ENCODE measurements at regions not wholly inside any gene's neighbourhood (a gene's known extent, or its start where the extent isn't known, plus 50 kb on each side); places are given as distances from the start of the nearest gene placed in this dataset.

DNA sequence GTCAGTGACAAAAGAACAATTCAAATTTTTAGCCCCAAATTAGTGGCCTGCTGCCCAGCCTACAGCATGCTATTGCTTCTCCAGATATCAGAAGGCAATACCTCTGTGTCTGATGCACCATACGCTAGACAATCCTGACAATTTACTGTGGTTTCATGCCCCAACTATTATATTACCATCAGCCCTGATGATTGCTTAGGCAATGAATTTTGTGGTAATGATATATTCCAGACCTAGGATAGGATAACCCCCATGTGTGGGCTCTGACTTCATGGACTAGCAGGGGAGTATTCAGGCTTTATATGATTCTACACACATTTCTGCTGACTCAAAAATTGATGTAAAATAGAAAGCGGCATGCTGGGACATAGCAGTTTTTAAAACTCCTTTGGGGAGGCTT, 168.7 kb upstream of the FST start:
- H3K36me3 Mint-ChIP-seq (ENCODE audit: low read depth), result no peaks in the 10 kb centered on the region
- H3K4me1 Mint-ChIP-seq, result peaks cover 8% of the 10 kb centered on the region
- peaks cover 34% of the 10 kb centered on the region for H3K9me3 Mint-ChIP-seq
- no peak overlapping the region for H3K27ac Mint-ChIP-seq
- H3K4me3 Mint-ChIP-seq, result no peak overlapping the region
- TF ChIP-seq CTCF (IDR thresholded peaks at IDR 0.05; ENCODE audit: unreplicated experiment in 3 of 3), result no peak
- peaks cover 1% of the 10 kb centered on the region for H3K27me3 Mint-ChIP-seq (ENCODE audit: low read depth)

DNA sequence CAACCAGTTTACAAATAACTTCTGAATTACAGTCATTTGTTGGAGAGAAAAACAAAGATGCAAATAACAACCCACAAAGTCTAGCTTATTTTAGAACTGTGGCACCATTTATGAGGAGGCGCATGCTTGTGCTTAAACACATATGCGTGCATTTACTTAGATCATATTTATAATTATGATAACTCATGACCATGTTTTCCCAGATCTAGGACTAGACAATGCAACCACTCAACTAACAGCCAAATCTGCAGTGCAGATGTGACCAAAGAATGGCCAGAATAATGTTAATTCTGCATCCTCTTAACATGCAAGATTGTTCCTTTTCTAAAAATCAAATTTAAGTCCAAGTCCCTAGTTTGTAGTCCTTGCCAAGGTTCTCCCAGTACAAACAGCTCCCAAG, 167.3 kb upstream of the FST start:
- Mint-ChIP-seq H3K4me1 (peaks cover 8% of the 10 kb centered on the region), H3K9me3 (peaks cover 30% of the 10 kb centered on the region), H3K27me3 (ENCODE audit: low read depth) (no peaks in the 10 kb centered on the region), H3K4me3 (no peak overlapping the region), H3K36me3 (ENCODE audit: low read depth) (no peaks in the 10 kb centered on the region), H3K27ac (no peak overlapping the region)
- TF ChIP-seq CTCF (IDR thresholded peaks at IDR 0.05; ENCODE audit: unreplicated experiment in 3 of 3), result no peak

GRCh38 chr5:53318303-53318702, 162.1 kb upstream of the FST start:
- TF ChIP-seq CTCF (IDR thresholded peaks at IDR 0.05; ENCODE audit: unreplicated experiment in 3 of 3), result no peak
- H3K4me3 Mint-ChIP-seq, result no peak overlapping the region
- no peaks in the 10 kb centered on the region for H3K27me3 Mint-ChIP-seq (ENCODE audit: low read depth)
- peaks cover 8% of the 10 kb centered on the region for H3K4me1 Mint-ChIP-seq
- H3K27ac Mint-ChIP-seq, result no peak overlapping the region
- H3K36me3 Mint-ChIP-seq (ENCODE audit: low read depth), result no peaks in the 10 kb centered on the region
- H3K9me3 Mint-ChIP-seq, result peaks cover 19% of the 10 kb centered on the region

- no peak for TF ChIP-seq CTCF (IDR thresholded peaks at IDR 0.05; ENCODE audit: unreplicated experiment in 3 of 3)
- H3K27me3 Mint-ChIP-seq (ENCODE audit: low read depth), result no peaks in the 10 kb centered on the region
- peaks cover 8% of the 10 kb centered on the region for H3K4me1 Mint-ChIP-seq
- peaks cover 19% of the 10 kb centered on the region for H3K9me3 Mint-ChIP-seq
- peak overlapping the region in 1 of 3 experiments; percentile 26 for H3K27ac Mint-ChIP-seq
- no peaks in the 10 kb centered on the region for H3K36me3 Mint-ChIP-seq (ENCODE audit: low read depth)
- H3K4me3 Mint-ChIP-seq, result no peak overlapping the region
These were observed 161.1 kb upstream of the FST start for GRCh38 chr5:53319315-53319714.

- H3K27me3 Mint-ChIP-seq (ENCODE audit: low read depth), result no peaks in the 10 kb centered on the region
- no peaks in the 10 kb centered on the region for H3K36me3 Mint-ChIP-seq (ENCODE audit: low read depth)
- no peak overlapping the region for H3K4me3 Mint-ChIP-seq
- peaks cover 8% of the 10 kb centered on the region for H3K4me1 Mint-ChIP-seq
- no peak for TF ChIP-seq CTCF (IDR thresholded peaks at IDR 0.05; ENCODE audit: unreplicated experiment in 3 of 3)
- peaks cover 10% of the 10 kb centered on the region for H3K9me3 Mint-ChIP-seq
- peak overlapping the region in 1 of 3 experiments; percentile 12 for H3K27ac Mint-ChIP-seq
These were observed 159.4 kb upstream of the FST start for GRCh38 chr5:53321073-53321472.

DNA sequence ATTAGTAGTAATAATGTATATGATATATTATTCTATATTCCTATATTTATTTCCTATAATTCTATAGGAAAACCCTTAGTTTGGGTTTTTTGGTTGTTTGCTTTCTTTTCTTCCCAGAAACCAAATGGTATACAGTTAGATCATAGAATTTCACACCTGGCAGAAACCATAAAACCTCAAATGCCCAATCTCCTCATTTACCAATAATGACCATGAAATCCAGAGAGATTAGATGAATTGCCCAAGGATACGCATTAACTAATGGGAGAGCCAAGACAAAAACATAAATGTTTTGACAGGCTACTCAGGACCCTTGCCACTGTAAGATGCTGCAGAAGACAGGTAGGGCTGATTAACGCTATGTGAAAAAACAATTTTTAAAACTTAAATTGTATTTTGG, 158.7 kb upstream of the FST start:
- H3K36me3 Mint-ChIP-seq (ENCODE audit: low read depth), result no peaks in the 10 kb centered on the region

More for the DNA sequence above, 158.7 kb upstream of the FST start:
- Mint-ChIP-seq H3K4me1 (peaks cover 8% of the 10 kb centered on the region), H3K27ac (no peak overlapping the region), H3K4me3 (no peak overlapping the region), H3K27me3 (ENCODE audit: low read depth) (no peaks in the 10 kb centered on the region), H3K9me3 (peaks cover 5% of the 10 kb centered on the region)
- no peak for TF ChIP-seq CTCF (IDR thresholded peaks at IDR 0.05; ENCODE audit: unreplicated experiment in 3 of 3)

All from nephron (organoid).